Mammary epithelial cell (primary cell): ENCODE measurements at regions not wholly inside any gene's neighbourhood (a gene's known extent, or its start where the extent isn't known, plus 50 kb on each side); places are given as distances from the start of the nearest gene placed in this dataset.

ENCODE experiments used
- EZH2 ChIP-seq: IDR thresholded peaks from 2 replicates; pipeline ENCODE4 v1.6.1; 2012; ENCODE audit warnings: low read length, inconsistent platforms, borderline replicate concordance
- TF ChIP-seq, protein P1 (sequence below), 2 donors: IDR thresholded peaks in 1 of 2; conservative IDR thresholded peaks in 1 of 2; 2 replicates each; pipeline ENCODE4 v1.5.1; 2011 to 2012; ENCODE audit warnings: inconsistent platforms in 2 of 2, low read length in 2 of 2, mild to moderate bottlenecking in 2 of 2, control low read depth in 1 of 2, low read depth in 1 of 2; ENCODE audit not compliant: insufficient read depth in 1 of 2; ENCODE audit errors: extremely low read depth in 1 of 2

DNA sequence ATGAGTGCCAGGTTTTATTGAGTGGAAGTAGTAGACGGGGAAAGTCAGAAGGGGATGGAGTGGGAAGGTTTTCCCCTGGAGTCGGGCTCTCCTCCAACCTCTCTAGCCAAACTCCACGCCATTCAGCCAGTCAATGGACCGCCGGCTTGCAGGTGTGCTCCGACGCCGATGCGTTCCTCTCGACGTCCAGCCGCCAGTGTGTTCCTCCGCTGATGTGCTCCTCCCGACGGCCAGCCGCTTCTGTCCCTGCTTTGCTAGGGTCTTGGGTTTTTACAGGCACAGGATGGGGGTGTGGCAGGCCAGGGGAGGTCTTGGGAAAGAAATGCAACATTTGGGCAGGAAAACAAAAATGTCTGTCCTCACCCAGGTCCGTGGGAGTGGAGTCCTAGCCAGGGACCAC lies 94.3 kb upstream of the TEX51 start:
- TF ChIP-seq EZH2: no peak
- TF ChIP-seq, protein P1, sequence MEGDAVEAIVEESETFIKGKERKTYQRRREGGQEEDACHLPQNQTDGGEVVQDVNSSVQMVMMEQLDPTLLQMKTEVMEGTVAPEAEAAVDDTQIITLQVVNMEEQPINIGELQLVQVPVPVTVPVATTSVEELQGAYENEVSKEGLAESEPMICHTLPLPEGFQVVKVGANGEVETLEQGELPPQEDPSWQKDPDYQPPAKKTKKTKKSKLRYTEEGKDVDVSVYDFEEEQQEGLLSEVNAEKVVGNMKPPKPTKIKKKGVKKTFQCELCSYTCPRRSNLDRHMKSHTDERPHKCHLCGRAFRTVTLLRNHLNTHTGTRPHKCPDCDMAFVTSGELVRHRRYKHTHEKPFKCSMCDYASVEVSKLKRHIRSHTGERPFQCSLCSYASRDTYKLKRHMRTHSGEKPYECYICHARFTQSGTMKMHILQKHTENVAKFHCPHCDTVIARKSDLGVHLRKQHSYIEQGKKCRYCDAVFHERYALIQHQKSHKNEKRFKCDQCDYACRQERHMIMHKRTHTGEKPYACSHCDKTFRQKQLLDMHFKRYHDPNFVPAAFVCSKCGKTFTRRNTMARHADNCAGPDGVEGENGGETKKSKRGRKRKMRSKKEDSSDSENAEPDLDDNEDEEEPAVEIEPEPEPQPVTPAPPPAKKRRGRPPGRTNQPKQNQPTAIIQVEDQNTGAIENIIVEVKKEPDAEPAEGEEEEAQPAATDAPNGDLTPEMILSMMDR (conservative IDR thresholded peaks at IDR 0.05 in 1 of 2, IDR thresholded peaks at IDR 0.05 in 1 of 2; ENCODE audit: extremely low read depth in 1 of 2, insufficient read depth in 1 of 2, low read depth in 1 of 2, low read length in 2 of 2): no peak
